HG02610 (cell line): ENCODE measurements at regions not wholly inside any gene's neighbourhood (a gene's known extent, or its start where the extent isn't known, plus 50 kb on each side); places are given as distances from the start of the nearest gene placed in this dataset.
"Not testable (repeated sequence)": the region's sequence is repeated elsewhere in the genome, so short reads cannot be mapped to it uniquely, and the experiment has no call there.

Experiments used
- ATAC-seq: cut with Tn5 transposase; IDR thresholded peaks from one replicate; pipeline ENCODE4 v1.9.1; 2021; ENCODE audit warnings: mild to moderate bottlenecking, moderate library complexity; ENCODE audit not compliant: unreplicated experiment

- ATAC-seq: no peak
Measured at GRCh38 chr13:73544175-73544574, 485.4 kb downstream of the KLF5 start.

- no peak for ATAC-seq
Measured at GRCh38 chr13:73542446-73542845, 483.6 kb downstream of the KLF5 start.

GRCh38 chr13:73536865-73537264 is 478.1 kb downstream of the KLF5 start:
- ATAC-seq: no peak

GRCh38 chr13:73535341-73535740 is 476.5 kb downstream of the KLF5 start:
- no peak for ATAC-seq

- ATAC-seq: no peak
Measured at GRCh38 chr13:73532987-73533510, 474.2 kb downstream of the KLF5 start.

GRCh38 chr13:73532582-73532981 is 473.8 kb downstream of the KLF5 start:
- no peak for ATAC-seq

GRCh38 chr13:73531014-73531413 is 472.2 kb downstream of the KLF5 start:
- ATAC-seq: no peak

- no peak for ATAC-seq
Measured at GRCh38 chr13:73522937-73523336, 464.1 kb downstream of the KLF5 start.

GRCh38 chr13:73521985-73522524 is 463.2 kb downstream of the KLF5 start:
- ATAC-seq: no peak

- ATAC-seq: no peak
Measured at GRCh38 chr13:73521290-73521624, 462.5 kb downstream of the KLF5 start.

GRCh38 chr13:73520566-73521289 is 461.9 kb downstream of the KLF5 start:
- no peak for ATAC-seq

GRCh38 chr13:73520135-73520534 is 461.3 kb downstream of the KLF5 start:
- ATAC-seq: not testable (repeated sequence)

GRCh38 chr13:73519396-73520116 is 460.8 kb downstream of the KLF5 start:
- no peak for ATAC-seq

GRCh38 chr13:73517766-73518165 is 459.0 kb downstream of the KLF5 start:
- ATAC-seq: no peak

GRCh38 chr13:73516731-73517130 is 457.9 kb downstream of the KLF5 start:
- ATAC-seq: no peak

- ATAC-seq: no peak
Measured at GRCh38 chr13:73514208-73514607, 455.4 kb downstream of the KLF5 start.

GRCh38 chr13:73513751-73514150 is 454.9 kb downstream of the KLF5 start:
- no peak for ATAC-seq

GRCh38 chr13:73508841-73509240 is 450.0 kb downstream of the KLF5 start:
- ATAC-seq: no peak

GRCh38 chr13:73505376-73505890 is 446.6 kb downstream of the KLF5 start:
- no peak for ATAC-seq

- ATAC-seq: no peak
Measured at GRCh38 chr13:73499695-73500094, 440.9 kb downstream of the KLF5 start.

GRCh38 chr13:73497430-73497829 is 438.6 kb downstream of the KLF5 start:
- ATAC-seq: no peak

GRCh38 chr13:73496711-73497110 is 437.9 kb downstream of the KLF5 start:
- no peak for ATAC-seq
